A549 (cell line): ENCODE measurements at regions not wholly inside any gene's neighbourhood (a gene's known extent, or its start where the extent isn't known, plus 50 kb on each side); places are given as distances from the start of the nearest gene placed in this dataset.

Source experiments
- ATAC-seq, 2 experiments: fragments of 200-7000 bp in 1 of 2; fragments of >200 bp in 1 of 2; cut with Nextera tagmentation in 1 of 2; cut with Tn5 transposase in 1 of 2; 3 replicates each; pipeline versions ENCODE4 v1.8.0 to v1.9.1; 2018 to 2020; ENCODE audit warnings: mild to moderate bottlenecking in 1 of 2, moderate library complexity in 1 of 2
- CTCF ChIA-PET: fragments of 300-600 bp; sonication (Branson Sonifier 250); formaldehyde crosslinking; extraction: SDS; loops from one replicate; lab custom pipeline; 2021; ENCODE audit warnings: antibody characterized with exemption, inconsistent platforms; lab: Yijun Ruan, JAX
- POLR2A ChIA-PET: fragments of 350-600 bp; formaldehyde crosslinking; extraction: SDS; loops from one replicate; lab custom pipeline; 2021; ENCODE audit warnings: antibody characterized with exemption, inconsistent platforms; lab: Yijun Ruan, JAX
- DNase-seq, 2 experiments: peaks; one replicate each; pipeline versions ENCODE4 v3.0.0 to v3.0.0-alpha.2; 2011 to 2016; ENCODE audit warnings: low read depth in 1 of 2, low spot score in 1 of 2
- FAIRE-seq: peaks from 2 replicates; lab custom pipeline; 2011; peaks lifted over from hg19 to GRCh38; lab: Jason Lieb, UNC
- H3K27ac ChIP-seq, 2 experiments: fragments of >200 bp; sonication (Bioruptor Twin); formaldehyde crosslinking; 3 replicates each; pipeline ENCODE4 v1.5.1; 2016 to 2017
- H3K4me1 ChIP-seq: fragments of >200 bp; sonication (Bioruptor Twin); formaldehyde crosslinking; 3 replicates; pipeline ENCODE4 v1.6.1; 2016
- H3K4me2 ChIP-seq: fragments of >200 bp; sonication (Bioruptor Twin); formaldehyde crosslinking; 3 replicates; pipeline ENCODE4 v1.6.1; 2016
- H3K4me3 ChIP-seq: fragments of >200 bp; sonication (Bioruptor Twin); formaldehyde crosslinking; 3 replicates; pipeline ENCODE4 v1.5.1; 2016
- H3K9me3 ChIP-seq: fragments of >200 bp; sonication (Bioruptor Twin); formaldehyde crosslinking; 3 replicates; pipeline ENCODE4 v1.6.1; 2016
- BCL3 ChIP-seq: fragments of >200 bp; sonication (Bioruptor Twin); formaldehyde crosslinking; IDR thresholded peaks from 3 replicates; pipeline ENCODE4 v1.6.1; 2016
- BHLHE40 ChIP-seq: IDR thresholded peaks from 2 replicates; pipeline ENCODE4 v1.6.1; 2012; ENCODE audit warnings: low read depth, low read length, inconsistent platforms
- CBX2 ChIP-seq: fragments of 200-600 bp; sonication (generic); IDR thresholded peaks from 2 replicates; pipeline ENCODE4 v1.6.1; 2016; ENCODE audit warnings: low read depth, mild to moderate bottlenecking, borderline replicate concordance
- EP300 ChIP-seq, 2 experiments: fragments of >200 bp; sonication (Bioruptor Twin); formaldehyde crosslinking; IDR thresholded peaks; 2 replicates in 1 of 2; 3 replicates in 1 of 2; pipeline ENCODE4 v1.6.1; 2016 to 2017
- FOSL2 ChIP-seq, 2 experiments: fragments of 450-650 bp in 1 of 2; fragments of >200 bp in 1 of 2; sonication (Bioruptor Twin) in 1 of 2; formaldehyde crosslinking; IDR thresholded peaks; 2 replicates each; pipeline versions ENCODE4 v1.5.0 to v1.6.1; 2016 to 2020; ENCODE audit warnings: mild to moderate bottlenecking in 1 of 2, moderate library complexity in 1 of 2
- GATA3 ChIP-seq: IDR thresholded peaks from 2 replicates; pipeline ENCODE4 v1.6.1; 2012; ENCODE audit warnings: borderline replicate concordance
- HDAC2 ChIP-seq: fragments of 200-600 bp; sonication (generic); IDR thresholded peaks from 2 replicates; pipeline ENCODE4 v1.6.1; 2016
- JUN ChIP-seq, 2 experiments: fragments of >200 bp; sonication (Bioruptor Twin); formaldehyde crosslinking; IDR thresholded peaks; 2 replicates in 1 of 2; 3 replicates in 1 of 2; pipeline ENCODE4 v1.6.1; 2016 to 2017
- JUNB ChIP-seq: fragments of >200 bp; sonication (Bioruptor Twin); formaldehyde crosslinking; IDR thresholded peaks from 2 replicates; pipeline ENCODE4 v1.6.1; 2016
- MAZ ChIP-seq: fragments of 150-350 bp; IDR thresholded peaks from 2 replicates; pipeline ENCODE4 v1.6.1; 2014; ENCODE audit warnings: antibody characterized with exemption, low read depth, low read length, borderline replicate concordance
- NPAS2 ChIP-seq: fragments of 250-450 bp; sonication (Bioruptor Pico); IDR thresholded peaks from 2 replicates; pipeline ENCODE4 v1.8.0; 2022; ENCODE audit warnings: mild to moderate bottlenecking, moderate library complexity, borderline replicate concordance
- NR3C1 ChIP-seq: fragments of >200 bp; sonication (Bioruptor Twin); formaldehyde crosslinking; IDR thresholded peaks from 3 replicates; pipeline ENCODE4 v1.6.1; 2017
- PHF8 ChIP-seq: fragments of 200-600 bp; sonication (generic); IDR thresholded peaks from 2 replicates; pipeline ENCODE4 v1.6.1; 2016; ENCODE audit warnings: low read depth, mild to moderate bottlenecking, antibody characterized with exemption, moderate library complexity, borderline replicate concordance
- POLR2AphosphoS2 ChIP-seq: conservative IDR thresholded peaks from 2 replicates; pipeline ENCODE4 v1.6.1; 2012; ENCODE audit warnings: low read length, improper control_type of control experiment, inconsistent platforms
- RFX5 ChIP-seq: fragments of 450-650 bp; IDR thresholded peaks from 2 replicates; pipeline ENCODE4 v1.7.1; 2014; ENCODE audit warnings: antibody characterized with exemption, mild to moderate bottlenecking, moderate library complexity
- TP53 ChIP-seq: fragments of 250-450 bp; sonication (Bioruptor Pico); IDR thresholded peaks from 2 replicates; pipeline ENCODE4 v1.5.0; 2021; ENCODE audit warnings: mild to moderate bottlenecking, moderate library complexity
- WGBS: methylation state at CpG from one replicate; pipeline ENCODE4 v1.1.6; 2017; ENCODE audit errors: missing lambda C conversion rate; 5-methylcytosine and 5-hydroxymethylcytosine counted together
- TF ChIP-seq, protein P1 (sequence below): fragments of 200-600 bp; sonication (generic); IDR thresholded peaks from 2 replicates; pipeline ENCODE4 v1.6.1; 2016; ENCODE audit warnings: antibody characterized with exemption, mild to moderate bottlenecking, moderate library complexity
- TF ChIP-seq, protein P2 (sequence below): IDR thresholded peaks from 2 replicates; pipeline ENCODE4 v1.6.1; 2012

GRCh38 chr5:130289132-130290088, 385.1 kb downstream of the CHSY3 start:
- no peak overlapping the region for H3K4me3 ChIP-seq
- H3K27ac ChIP-seq = no peak overlapping the region
- CTCF ChIA-PET = no interaction called here
- H3K9me3 ChIP-seq = no peaks in the 10 kb centered on the region
- DNase-seq = no peak
- WGBS = 52% methylated on average over 6 of the region's 6 CpGs
- no peak for FAIRE-seq
- TF ChIP-seq CBX2 (no peak), BHLHE40 (no peak), POLR2AphosphoS2 (no peak), EP300 (IDR thresholded peaks at IDR 0.05) (no peak), HDAC2 (no peak), PHF8 (no peak), TP53 (no peak), JUN (IDR thresholded peaks at IDR 0.05) (no peak), JUNB (no peak)
- no peak for ATAC-seq
- H3K4me2 ChIP-seq = no peak overlapping the region
- POLR2A ChIA-PET = no interaction called here
- no peaks in the 10 kb centered on the region for H3K4me1 ChIP-seq

DNA sequence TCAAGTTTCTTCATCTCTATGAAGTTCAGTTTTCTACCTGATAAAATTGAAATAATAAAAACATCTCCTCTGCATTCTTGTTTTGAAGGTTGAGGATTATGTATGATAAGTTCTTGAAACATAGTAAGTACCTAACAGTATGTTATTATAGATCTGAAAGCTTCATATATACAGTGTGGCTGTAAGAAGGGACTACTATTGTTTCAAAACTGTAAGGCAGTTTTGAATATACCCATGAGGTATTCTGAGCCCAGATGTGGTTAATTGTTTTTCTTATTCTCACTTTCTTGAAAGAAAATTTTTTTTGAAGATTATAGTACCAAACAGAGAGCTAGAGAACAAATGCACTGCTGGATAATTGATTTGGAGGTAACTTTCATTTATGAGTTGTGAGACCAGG, 383.2 kb downstream of the CHSY3 start:
- Histone ChIP-seq H3K4me1 (no peaks in the 10 kb centered on the region), H3K4me3 (no peak overlapping the region), H3K9me3 (no peaks in the 10 kb centered on the region), H3K4me2 (no peak overlapping the region), H3K27ac (no peak overlapping the region)
- DNase-seq (no peak), ATAC-seq (no peak), FAIRE-seq (no peak)
- CTCF ChIA-PET = no interaction called here
- POLR2A ChIA-PET = no interaction called here
- TF ChIP-seq BCL3 (no peak), EP300 (IDR thresholded peaks at IDR 0.05) (no peak), MAZ (no peak), FOSL2 (IDR thresholded peaks at IDR 0.05) (no peak), FOSL2 (CRISPR knock-in tag; IDR thresholded peaks at IDR 0.05) (no peak), BHLHE40 (no peak), NR3C1 (no peak), GATA3 (no peak), RFX5 (no peak), POLR2AphosphoS2 (no peak), NPAS2 (CRISPR knock-in tag) (no peak)
- TF ChIP-seq, protein P1, sequence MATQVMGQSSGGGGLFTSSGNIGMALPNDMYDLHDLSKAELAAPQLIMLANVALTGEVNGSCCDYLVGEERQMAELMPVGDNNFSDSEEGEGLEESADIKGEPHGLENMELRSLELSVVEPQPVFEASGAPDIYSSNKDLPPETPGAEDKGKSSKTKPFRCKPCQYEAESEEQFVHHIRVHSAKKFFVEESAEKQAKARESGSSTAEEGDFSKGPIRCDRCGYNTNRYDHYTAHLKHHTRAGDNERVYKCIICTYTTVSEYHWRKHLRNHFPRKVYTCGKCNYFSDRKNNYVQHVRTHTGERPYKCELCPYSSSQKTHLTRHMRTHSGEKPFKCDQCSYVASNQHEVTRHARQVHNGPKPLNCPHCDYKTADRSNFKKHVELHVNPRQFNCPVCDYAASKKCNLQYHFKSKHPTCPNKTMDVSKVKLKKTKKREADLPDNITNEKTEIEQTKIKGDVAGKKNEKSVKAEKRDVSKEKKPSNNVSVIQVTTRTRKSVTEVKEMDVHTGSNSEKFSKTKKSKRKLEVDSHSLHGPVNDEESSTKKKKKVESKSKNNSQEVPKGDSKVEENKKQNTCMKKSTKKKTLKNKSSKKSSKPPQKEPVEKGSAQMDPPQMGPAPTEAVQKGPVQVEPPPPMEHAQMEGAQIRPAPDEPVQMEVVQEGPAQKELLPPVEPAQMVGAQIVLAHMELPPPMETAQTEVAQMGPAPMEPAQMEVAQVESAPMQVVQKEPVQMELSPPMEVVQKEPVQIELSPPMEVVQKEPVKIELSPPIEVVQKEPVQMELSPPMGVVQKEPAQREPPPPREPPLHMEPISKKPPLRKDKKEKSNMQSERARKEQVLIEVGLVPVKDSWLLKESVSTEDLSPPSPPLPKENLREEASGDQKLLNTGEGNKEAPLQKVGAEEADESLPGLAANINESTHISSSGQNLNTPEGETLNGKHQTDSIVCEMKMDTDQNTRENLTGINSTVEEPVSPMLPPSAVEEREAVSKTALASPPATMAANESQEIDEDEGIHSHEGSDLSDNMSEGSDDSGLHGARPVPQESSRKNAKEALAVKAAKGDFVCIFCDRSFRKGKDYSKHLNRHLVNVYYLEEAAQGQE = no peak
- TF ChIP-seq, protein P2, sequence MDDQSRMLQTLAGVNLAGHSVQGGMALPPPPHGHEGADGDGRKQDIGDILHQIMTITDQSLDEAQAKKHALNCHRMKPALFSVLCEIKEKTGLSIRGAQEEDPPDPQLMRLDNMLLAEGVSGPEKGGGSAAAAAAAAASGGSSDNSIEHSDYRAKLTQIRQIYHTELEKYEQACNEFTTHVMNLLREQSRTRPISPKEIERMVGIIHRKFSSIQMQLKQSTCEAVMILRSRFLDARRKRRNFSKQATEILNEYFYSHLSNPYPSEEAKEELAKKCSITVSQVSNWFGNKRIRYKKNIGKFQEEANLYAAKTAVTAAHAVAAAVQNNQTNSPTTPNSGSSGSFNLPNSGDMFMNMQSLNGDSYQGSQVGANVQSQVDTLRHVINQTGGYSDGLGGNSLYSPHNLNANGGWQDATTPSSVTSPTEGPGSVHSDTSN = no peak
